22Rv1 (cell line): ENCODE measurements at regions not wholly inside any gene's neighbourhood (a gene's known extent, or its start where the extent isn't known, plus 50 kb on each side); places are given as distances from the start of the nearest gene placed in this dataset.

Source experiments
- ZFX ChIP-seq: fragments of 450-650 bp; IDR thresholded peaks from 2 replicates; pipeline ENCODE4 v1.6.1; 2017; ENCODE audit warnings: antibody characterized with exemption, borderline replicate concordance
- TF ChIP-seq, protein P1 (sequence below): fragments of 450-650 bp; IDR thresholded peaks from 2 replicates; pipeline ENCODE4 v1.5.1; 2017; ENCODE audit warnings: mild to moderate bottlenecking

GRCh38 chr6:157755746-157756411, 67.2 kb upstream of the SNX9 start:
- TF ChIP-seq, protein P1, sequence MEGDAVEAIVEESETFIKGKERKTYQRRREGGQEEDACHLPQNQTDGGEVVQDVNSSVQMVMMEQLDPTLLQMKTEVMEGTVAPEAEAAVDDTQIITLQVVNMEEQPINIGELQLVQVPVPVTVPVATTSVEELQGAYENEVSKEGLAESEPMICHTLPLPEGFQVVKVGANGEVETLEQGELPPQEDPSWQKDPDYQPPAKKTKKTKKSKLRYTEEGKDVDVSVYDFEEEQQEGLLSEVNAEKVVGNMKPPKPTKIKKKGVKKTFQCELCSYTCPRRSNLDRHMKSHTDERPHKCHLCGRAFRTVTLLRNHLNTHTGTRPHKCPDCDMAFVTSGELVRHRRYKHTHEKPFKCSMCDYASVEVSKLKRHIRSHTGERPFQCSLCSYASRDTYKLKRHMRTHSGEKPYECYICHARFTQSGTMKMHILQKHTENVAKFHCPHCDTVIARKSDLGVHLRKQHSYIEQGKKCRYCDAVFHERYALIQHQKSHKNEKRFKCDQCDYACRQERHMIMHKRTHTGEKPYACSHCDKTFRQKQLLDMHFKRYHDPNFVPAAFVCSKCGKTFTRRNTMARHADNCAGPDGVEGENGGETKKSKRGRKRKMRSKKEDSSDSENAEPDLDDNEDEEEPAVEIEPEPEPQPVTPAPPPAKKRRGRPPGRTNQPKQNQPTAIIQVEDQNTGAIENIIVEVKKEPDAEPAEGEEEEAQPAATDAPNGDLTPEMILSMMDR: no peak
- no peak for TF ChIP-seq ZFX
